Muscle layer of duodenum (tissue), 2 donors: ENCODE measurements at regions not wholly inside any gene's neighbourhood (a gene's known extent, or its start where the extent isn't known, plus 50 kb on each side); places are given as distances from the start of the nearest gene placed in this dataset.

ENCODE experiments used
- H3K27ac ChIP-seq: one replicate; pipeline ENCODE4 v1.7.0; 2013; ENCODE audit warnings: mild to moderate bottlenecking, low read length
- H3K27me3 ChIP-seq: one replicate; pipeline ENCODE4 v1.7.0; 2013; ENCODE audit warnings: low read depth, mild to moderate bottlenecking, control low read depth, low read length
- H3K36me3 ChIP-seq, 2 donors: one replicate each; pipeline ENCODE4 v1.7.0; 2013; ENCODE audit warnings: low read length in 2 of 2, control low read depth in 1 of 2, mild to moderate bottlenecking in 1 of 2; ENCODE audit not compliant: insufficient read depth in 2 of 2, control insufficient read depth in 1 of 2
- H3K4me1 ChIP-seq, 2 donors: one replicate each; pipeline ENCODE4 v1.7.0; 2013; ENCODE audit warnings: low read length in 2 of 2, mild to moderate bottlenecking in 2 of 2, control low read depth in 1 of 2, moderate library complexity in 1 of 2; ENCODE audit not compliant: insufficient read depth in 2 of 2, control insufficient read depth in 1 of 2
- H3K4me3 ChIP-seq, 2 donors: one replicate each; pipeline ENCODE4 v1.7.0; 2013; ENCODE audit warnings: low read length in 2 of 2, low read depth in 1 of 2, mild to moderate bottlenecking in 1 of 2
- H3K9me3 ChIP-seq, 2 donors: one replicate each; pipeline ENCODE4 v1.7.0; 2013; ENCODE audit warnings: low read length in 2 of 2, control low read depth in 1 of 2, mild to moderate bottlenecking in 1 of 2; ENCODE audit not compliant: control insufficient read depth in 1 of 2
- donor health status: healthy.

DNA sequence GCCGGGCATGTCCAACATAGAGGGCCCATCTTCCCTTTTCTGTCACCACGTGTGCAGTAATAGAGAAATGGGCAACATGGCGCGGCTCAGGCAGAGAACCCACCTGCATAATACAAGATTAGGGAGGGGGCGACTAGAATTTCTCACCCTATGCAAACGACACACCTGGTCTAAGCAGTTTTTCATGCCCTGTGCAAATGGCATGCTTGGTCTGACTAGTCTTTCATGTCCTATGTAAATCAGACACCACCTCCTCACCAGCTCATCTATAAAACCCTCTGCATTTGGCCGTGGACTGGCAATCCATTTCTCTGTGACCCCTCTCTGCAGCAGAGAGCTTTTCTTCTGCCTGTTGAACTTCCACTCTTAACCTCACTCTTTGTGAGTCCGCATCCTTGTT, 180.2 kb upstream of the PZP start:
- H3K27ac ChIP-seq: no peak overlapping the region
- no peaks in the 10 kb centered on the region for H3K36me3 ChIP-seq
- no peaks in the 10 kb centered on the region for H3K4me1 ChIP-seq
- H3K4me3 ChIP-seq: no peak overlapping the region
- no peaks in the 10 kb centered on the region for H3K9me3 ChIP-seq
- H3K27me3 ChIP-seq: no peaks in the 10 kb centered on the region

DNA sequence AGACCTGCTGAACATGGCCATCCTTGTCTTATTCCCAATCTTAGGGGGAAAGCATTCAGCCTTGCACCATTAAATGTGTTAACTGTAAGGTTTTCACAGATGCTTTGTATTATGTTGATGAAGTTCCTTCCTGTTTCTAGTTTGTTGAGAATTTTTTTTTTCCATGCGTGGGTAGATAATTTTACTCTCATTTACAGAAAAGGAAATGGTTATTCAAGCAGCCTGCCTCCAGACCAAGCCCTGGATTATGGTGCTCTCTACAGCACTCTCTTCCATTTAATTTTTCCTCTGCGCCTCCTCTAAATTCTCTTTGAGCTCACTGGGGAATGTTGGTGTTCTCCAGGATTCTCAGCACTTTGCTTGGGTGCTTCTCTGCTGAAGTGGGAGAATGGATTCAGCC, 179.3 kb upstream of the PZP start:
- H3K9me3 ChIP-seq: no peaks in the 10 kb centered on the region
- H3K36me3 ChIP-seq: no peaks in the 10 kb centered on the region
- H3K27ac ChIP-seq: no peak overlapping the region
- no peaks in the 10 kb centered on the region for H3K27me3 ChIP-seq
- no peaks in the 10 kb centered on the region for H3K4me1 ChIP-seq
- no peak overlapping the region for H3K4me3 ChIP-seq

DNA sequence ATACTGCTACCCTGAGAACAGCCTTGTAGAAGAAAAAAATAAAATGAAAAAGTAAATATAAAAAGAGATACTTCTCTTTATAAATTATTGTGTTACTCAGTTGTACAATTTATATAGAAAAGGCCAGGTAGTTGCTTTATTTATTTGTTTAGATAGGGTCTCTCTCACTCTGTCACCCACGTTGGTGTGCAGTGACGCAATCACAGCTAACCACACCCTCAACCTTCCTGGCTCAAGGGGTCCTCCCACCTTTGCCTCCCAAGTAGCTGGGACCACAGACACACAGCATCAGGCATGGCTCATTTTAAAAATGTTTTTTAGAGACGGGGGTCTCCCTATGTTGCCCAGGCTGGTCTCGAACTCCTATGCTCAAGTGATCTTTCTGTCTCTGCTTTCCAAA, 175.4 kb upstream of the PZP start:
- Histone ChIP-seq H3K27ac (no peak overlapping the region), H3K4me1 (no peaks in the 10 kb centered on the region), H3K4me3 (no peak overlapping the region), H3K27me3 (no peaks in the 10 kb centered on the region), H3K36me3 (no peaks in the 10 kb centered on the region), H3K9me3 (no peaks in the 10 kb centered on the region)

DNA sequence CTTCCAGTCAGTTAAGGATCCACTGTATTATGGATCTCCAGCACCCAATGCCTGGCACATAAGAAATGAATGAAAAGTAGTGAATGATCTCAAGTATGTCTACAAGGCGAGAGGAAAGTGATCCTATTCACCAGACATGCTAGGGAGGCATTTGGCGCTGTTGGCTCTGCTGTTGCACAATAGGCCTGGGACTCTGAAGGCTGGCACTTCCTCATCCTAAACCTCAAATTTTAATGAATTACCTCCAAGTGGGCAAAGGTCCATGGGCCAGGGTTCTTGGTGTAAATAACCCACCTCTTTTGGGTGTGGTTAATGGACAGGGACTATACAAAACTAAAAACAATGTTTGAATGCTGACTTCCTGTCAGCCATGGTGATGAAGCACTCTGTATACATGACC, 173.4 kb upstream of the PZP start:
- Histone ChIP-seq H3K4me3 (no peak overlapping the region), H3K9me3 (no peaks in the 10 kb centered on the region), H3K4me1 (no peaks in the 10 kb centered on the region), H3K36me3 (no peaks in the 10 kb centered on the region), H3K27me3 (no peaks in the 10 kb centered on the region), H3K27ac (no peak overlapping the region)

DNA sequence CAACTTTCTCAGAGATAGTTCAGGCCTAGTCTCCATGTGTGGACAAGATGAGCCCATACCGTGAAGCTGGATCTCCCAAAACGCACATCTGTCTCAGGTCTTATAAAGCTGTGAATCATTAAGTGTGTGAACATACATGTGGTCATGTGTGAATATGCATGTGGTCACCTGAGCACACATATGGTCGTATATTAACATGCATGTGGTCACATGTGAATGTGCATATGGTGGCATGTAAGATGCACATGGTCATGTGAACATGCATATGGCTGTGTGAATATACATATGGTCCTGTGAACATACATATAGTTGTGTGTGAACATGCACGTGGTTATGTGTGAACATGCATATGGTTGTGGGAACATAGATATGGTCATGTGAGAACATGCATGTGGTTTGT, 172.5 kb upstream of the PZP start:
- no peak overlapping the region for H3K27ac ChIP-seq
- no peak overlapping the region for H3K4me3 ChIP-seq
- H3K36me3 ChIP-seq: no peaks in the 10 kb centered on the region
- H3K4me1 ChIP-seq: no peaks in the 10 kb centered on the region
- H3K9me3 ChIP-seq: no peaks in the 10 kb centered on the region
- H3K27me3 ChIP-seq: no peaks in the 10 kb centered on the region

DNA sequence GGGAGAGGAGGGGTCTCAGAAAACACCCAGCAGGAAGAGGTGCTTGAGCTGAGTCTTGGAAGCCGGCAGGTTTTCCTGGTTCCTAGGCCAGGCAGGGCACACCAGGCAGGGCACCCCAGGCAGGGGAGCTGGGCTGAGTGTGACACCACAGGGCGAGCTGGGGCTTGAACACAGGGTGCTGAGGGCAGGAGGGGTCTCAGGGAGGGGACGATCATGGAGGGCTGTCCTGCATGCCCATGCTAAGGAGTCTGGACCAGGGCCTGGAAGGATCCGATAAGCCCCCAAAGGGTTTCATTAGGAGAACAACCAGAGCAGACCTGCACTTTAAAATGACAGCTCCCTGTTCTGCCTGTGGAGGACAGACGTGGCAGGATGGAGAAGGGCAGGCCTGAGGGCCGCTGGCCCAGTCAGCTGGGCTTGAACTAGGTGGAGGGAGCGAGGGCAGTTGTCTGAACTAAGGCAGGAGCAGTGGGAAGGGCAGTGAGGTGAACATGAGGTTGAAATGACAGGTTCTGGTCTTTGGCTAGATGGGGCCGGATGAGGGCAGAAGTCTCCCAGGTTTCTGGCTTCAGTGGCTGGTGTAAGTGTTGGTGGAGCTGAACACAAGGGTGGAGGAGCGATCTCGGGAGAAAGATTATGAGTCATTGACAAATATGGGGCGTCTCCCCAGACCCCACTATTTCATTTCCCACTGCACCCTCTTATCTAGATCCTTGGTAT, 171.0 kb upstream of the PZP start:
- H3K9me3 ChIP-seq: no peaks in the 10 kb centered on the region
- H3K36me3 ChIP-seq: no peaks in the 10 kb centered on the region
- H3K4me3 ChIP-seq: no peak overlapping the region
- no peaks in the 10 kb centered on the region for H3K4me1 ChIP-seq
- H3K27me3 ChIP-seq: no peaks in the 10 kb centered on the region
- H3K27ac ChIP-seq: no peak overlapping the region

DNA sequence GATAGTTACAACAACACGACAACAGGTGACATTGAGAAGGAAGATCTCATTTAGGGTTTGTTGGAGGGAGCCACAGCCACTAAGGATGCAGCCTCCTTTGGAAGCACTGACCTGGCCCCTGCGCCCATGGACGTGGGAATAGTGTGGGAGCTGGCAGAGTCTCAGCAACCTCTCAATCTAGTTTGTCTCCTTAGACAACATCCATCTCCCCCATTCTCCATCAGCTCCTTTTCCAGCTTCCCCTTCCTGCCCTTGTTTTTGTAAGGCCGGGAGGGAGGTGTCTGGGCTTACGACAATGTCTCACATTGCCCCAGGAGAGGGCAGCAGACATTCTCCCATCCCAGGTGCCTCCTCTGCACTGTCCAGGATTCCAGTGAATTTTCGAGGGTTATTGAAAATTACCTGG, 170.2 kb upstream of the PZP start:
- H3K9me3 ChIP-seq: no peaks in the 10 kb centered on the region
- H3K27ac ChIP-seq: no peak overlapping the region
- no peaks in the 10 kb centered on the region for H3K36me3 ChIP-seq
- no peaks in the 10 kb centered on the region for H3K27me3 ChIP-seq
- H3K4me3 ChIP-seq: no peak overlapping the region
- no peaks in the 10 kb centered on the region for H3K4me1 ChIP-seq

DNA sequence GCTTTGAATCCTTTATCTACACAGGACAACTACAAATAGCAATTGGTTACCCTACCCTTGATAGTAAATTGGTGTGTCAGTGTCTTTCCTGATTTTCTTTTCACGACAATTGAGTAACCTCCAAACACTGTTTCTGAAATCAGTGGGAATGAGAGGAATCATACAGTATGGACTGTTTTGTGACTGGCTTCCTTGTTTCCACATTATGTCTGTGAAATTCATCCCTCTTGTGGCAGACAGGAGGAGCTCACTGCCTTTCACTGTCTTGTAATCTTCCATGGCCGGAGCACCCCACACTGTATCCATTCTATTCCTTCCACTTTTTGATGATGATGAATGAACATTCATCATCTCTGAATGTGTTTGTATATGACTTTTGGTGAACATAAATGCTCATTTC, 164.0 kb upstream of the PZP start:
- Histone ChIP-seq H3K4me1 (no peaks in the 10 kb centered on the region), H3K27me3 (no peaks in the 10 kb centered on the region), H3K9me3 (no peaks in the 10 kb centered on the region), H3K36me3 (no peaks in the 10 kb centered on the region), H3K4me3 (no peak overlapping the region), H3K27ac (no peak overlapping the region)

DNA sequence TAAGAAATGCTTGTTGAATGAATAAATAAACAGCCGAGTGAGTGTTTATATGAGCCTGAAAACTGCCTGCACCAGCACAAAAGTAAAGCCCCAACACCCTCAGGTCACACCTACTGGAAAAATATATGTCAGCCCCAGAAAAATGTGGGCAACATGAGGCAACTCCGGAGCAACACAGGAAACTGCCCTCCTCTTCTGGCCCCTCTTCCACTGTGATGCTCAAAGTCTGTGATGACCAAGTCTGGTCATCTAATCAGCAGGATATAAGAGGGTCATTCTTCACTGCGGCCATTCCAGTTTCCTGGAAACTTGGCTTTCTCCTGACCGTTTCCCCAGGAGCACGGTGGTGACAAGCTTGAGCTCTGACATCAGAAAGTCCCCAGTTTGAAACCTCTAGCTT, 159.6 kb upstream of the PZP start:
- H3K4me1 ChIP-seq: peaks cover 0 to 9% of the 10 kb centered on the region in 2 donors
- H3K27ac ChIP-seq: no peak overlapping the region
- H3K9me3 ChIP-seq: no peaks in the 10 kb centered on the region
- H3K36me3 ChIP-seq: peaks cover 0 to 3% of the 10 kb centered on the region in 2 donors
- H3K4me3 ChIP-seq: no peak overlapping the region
- H3K27me3 ChIP-seq: no peaks in the 10 kb centered on the region

DNA sequence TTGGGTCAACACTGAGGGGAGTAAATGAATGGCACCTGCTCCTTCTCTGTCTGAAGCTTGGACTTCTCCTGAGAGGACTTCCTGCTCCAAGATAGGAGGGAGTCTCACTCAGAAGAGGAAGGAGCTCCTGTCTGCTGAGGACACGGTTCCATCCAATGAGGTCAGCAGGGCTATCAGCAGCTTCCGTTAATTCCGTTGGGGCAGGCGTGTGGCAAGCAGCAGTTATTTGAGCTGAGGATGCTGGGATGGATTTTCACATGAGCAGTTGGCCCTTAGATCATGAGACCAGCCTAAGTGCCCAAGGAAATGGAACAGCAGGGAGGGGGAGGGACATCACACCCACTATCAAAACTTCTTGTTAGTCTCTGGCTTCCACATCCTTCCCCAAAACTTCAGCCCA, 159.0 kb upstream of the PZP start:
- Histone ChIP-seq H3K36me3 (peaks cover 0 to 3% of the 10 kb centered on the region in 2 donors), H3K4me1 (peaks cover 0 to 9% of the 10 kb centered on the region in 2 donors), H3K27ac (no peak overlapping the region), H3K9me3 (no peaks in the 10 kb centered on the region), H3K4me3 (no peak overlapping the region), H3K27me3 (no peaks in the 10 kb centered on the region)

DNA sequence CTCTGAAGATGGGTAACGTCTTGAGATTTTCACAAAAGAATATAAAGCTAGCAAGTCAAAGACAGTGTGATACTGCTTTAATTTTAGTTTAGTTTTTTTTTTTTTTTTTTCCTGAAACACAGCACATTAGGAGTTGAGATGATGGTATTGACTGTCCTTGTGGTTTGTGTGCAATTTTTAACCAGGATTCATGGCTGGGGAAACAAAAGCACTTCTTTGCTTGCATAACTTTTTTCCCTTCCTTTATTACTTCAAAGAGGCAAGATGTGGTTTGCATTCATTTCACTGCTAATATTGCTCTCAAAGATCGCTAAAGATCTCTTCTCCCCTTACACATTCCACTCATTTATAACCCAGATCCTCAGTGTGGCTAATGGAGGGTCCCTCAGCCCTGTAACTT, 157.1 kb upstream of the PZP start:
- H3K4me3 ChIP-seq: no peak overlapping the region
- H3K9me3 ChIP-seq: no peaks in the 10 kb centered on the region
- peaks cover 0 to 3% of the 10 kb centered on the region in 2 donors for H3K36me3 ChIP-seq
- H3K27ac ChIP-seq: no peak overlapping the region
- H3K27me3 ChIP-seq: no peaks in the 10 kb centered on the region
- peaks cover 0 to 9% of the 10 kb centered on the region in 2 donors for H3K4me1 ChIP-seq
